Stomach (tissue), 4 donors: ENCODE measurements at regions not wholly inside any gene's neighbourhood (a gene's known extent, or its start where the extent isn't known, plus 50 kb on each side); places are given as distances from the start of the nearest gene placed in this dataset.

Source experiments
- EP300 ChIP-seq: sonication (generic); formaldehyde crosslinking; IDR thresholded peaks from one replicate; pipeline ENCODE4 v1.6.1; 2017; ENCODE audit warnings: antibody characterized with exemption
- POLR2AphosphoS5 ChIP-seq, 3 donors: sonication (generic); formaldehyde crosslinking; IDR thresholded peaks; one replicate each; pipeline ENCODE4 v1.6.1; 2016; ENCODE audit warnings: antibody characterized with exemption in 3 of 3
- TF ChIP-seq, protein P1 (sequence below), 7 experiments: fragments of 450-650 bp in 4 of 7; fragments of 200-600 bp in 3 of 7; sonication (generic) in 3 of 7; IDR thresholded peaks; one replicate each; pipeline ENCODE4 v1.5.1; 2016 to 2019; ENCODE audit warnings: antibody characterized with exemption in 7 of 7, control low read depth in 2 of 7, mild to moderate bottlenecking in 1 of 7

DNA sequence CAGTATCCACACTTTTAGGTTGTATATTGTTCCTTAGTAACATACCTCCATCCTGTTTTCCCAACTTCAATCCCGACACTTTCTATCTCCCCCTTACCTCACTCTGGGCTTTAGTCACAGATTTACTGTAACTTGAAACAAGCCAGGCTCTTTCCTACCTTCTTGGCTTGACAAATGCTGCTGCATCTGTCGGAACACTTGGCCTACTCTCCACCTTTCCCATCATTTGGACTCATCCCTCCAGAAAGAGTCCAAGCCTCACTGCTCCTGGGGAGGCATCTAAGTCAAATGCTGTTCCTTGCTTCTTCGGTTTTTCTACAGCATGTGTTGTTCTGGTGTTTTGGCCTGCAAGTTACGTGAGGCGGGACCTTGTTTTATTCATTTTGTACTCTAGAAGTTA is 142.4 kb downstream of the DACT1 start:
- TF ChIP-seq, protein P1, sequence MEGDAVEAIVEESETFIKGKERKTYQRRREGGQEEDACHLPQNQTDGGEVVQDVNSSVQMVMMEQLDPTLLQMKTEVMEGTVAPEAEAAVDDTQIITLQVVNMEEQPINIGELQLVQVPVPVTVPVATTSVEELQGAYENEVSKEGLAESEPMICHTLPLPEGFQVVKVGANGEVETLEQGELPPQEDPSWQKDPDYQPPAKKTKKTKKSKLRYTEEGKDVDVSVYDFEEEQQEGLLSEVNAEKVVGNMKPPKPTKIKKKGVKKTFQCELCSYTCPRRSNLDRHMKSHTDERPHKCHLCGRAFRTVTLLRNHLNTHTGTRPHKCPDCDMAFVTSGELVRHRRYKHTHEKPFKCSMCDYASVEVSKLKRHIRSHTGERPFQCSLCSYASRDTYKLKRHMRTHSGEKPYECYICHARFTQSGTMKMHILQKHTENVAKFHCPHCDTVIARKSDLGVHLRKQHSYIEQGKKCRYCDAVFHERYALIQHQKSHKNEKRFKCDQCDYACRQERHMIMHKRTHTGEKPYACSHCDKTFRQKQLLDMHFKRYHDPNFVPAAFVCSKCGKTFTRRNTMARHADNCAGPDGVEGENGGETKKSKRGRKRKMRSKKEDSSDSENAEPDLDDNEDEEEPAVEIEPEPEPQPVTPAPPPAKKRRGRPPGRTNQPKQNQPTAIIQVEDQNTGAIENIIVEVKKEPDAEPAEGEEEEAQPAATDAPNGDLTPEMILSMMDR (IDR thresholded peaks at IDR 0.05) = no peak
- TF ChIP-seq EP300 = no peak
- TF ChIP-seq POLR2AphosphoS5 (IDR thresholded peaks at IDR 0.05) = no peak
